Ishikawa (cell line): ENCODE measurements at regions not wholly inside any gene's neighbourhood (a gene's known extent, or its start where the extent isn't known, plus 50 kb on each side); places are given as distances from the start of the nearest gene placed in this dataset.

Experiments
- CEBPB ChIP-seq: IDR thresholded peaks from 2 replicates; pipeline ENCODE4 v1.6.1; 2012
- CREB1 ChIP-seq: IDR thresholded peaks from 2 replicates; pipeline ENCODE4 v1.6.1; 2012; ENCODE audit warnings: low read depth
- EGR1 ChIP-seq: IDR thresholded peaks from 2 replicates; pipeline ENCODE4 v1.6.1; 2012
- EP300 ChIP-seq: IDR thresholded peaks from 2 replicates; pipeline ENCODE4 v1.6.1; 2012; ENCODE audit warnings: borderline replicate concordance
- FOXM1 ChIP-seq: IDR thresholded peaks from 2 replicates; pipeline ENCODE4 v1.6.1; 2012; ENCODE audit warnings: low read depth, borderline replicate concordance
- NFIC ChIP-seq: IDR thresholded peaks from 2 replicates; pipeline ENCODE4 v1.6.1; 2012
- RAD21 ChIP-seq: IDR thresholded peaks from 2 replicates; pipeline ENCODE4 v1.6.1; 2012; ENCODE audit warnings: low read depth
- TAF1 ChIP-seq: IDR thresholded peaks from 2 replicates; pipeline ENCODE4 v1.6.1; 2012; ENCODE audit warnings: low read depth, mild to moderate bottlenecking
- TCF12 ChIP-seq: IDR thresholded peaks from 2 replicates; pipeline ENCODE4 v1.6.1; 2012; ENCODE audit warnings: low read depth
- TEAD4 ChIP-seq: IDR thresholded peaks from 2 replicates; pipeline ENCODE4 v1.6.1; 2012
- YY1 ChIP-seq: IDR thresholded peaks from 2 replicates; pipeline ENCODE4 v1.6.1; 2012; ENCODE audit warnings: low read depth
- ZBTB7A ChIP-seq: IDR thresholded peaks from 2 replicates; pipeline ENCODE4 v1.6.1; 2012; ENCODE audit warnings: low read depth
- TF ChIP-seq, protein P1 (sequence below): IDR thresholded peaks from 2 replicates; pipeline ENCODE4 v1.6.1; 2012
- TF ChIP-seq, protein P2 (sequence below): IDR thresholded peaks from 2 replicates; pipeline ENCODE4 v1.6.1; 2012; ENCODE audit warnings: low read depth, mild to moderate bottlenecking
- TF ChIP-seq, protein P3 (sequence below): IDR thresholded peaks from 2 replicates; pipeline ENCODE4 v1.6.1; 2012

DNA sequence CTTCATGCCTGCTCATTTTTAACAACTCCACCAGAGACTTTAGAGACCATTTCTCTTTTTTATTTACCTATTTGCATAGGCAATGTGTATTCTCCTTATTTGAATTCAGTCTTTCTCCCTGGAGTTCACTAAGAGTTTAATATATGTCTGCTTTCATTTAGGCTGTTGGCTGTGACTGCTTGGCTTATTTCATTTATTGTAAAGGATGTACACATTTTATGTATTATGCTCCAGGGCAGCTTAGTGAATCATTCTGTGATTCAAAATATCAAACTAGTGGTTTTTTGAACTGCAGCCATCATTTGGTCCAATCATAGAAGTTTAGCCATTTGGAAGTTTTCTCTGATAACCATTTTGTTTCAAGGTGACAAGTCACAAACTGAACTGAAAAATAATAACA lies 229.6 kb downstream of the LPIN1 start:
- TF ChIP-seq YY1, result no peak
- TF ChIP-seq EGR1, result no peak
- TF ChIP-seq NFIC, result no peak
- no peak for TF ChIP-seq TAF1
- no peak for TF ChIP-seq TCF12
- no peak for TF ChIP-seq CREB1
- TF ChIP-seq ZBTB7A, result no peak
- no peak for TF ChIP-seq EP300
- no peak for TF ChIP-seq RAD21
- TF ChIP-seq, protein P1, sequence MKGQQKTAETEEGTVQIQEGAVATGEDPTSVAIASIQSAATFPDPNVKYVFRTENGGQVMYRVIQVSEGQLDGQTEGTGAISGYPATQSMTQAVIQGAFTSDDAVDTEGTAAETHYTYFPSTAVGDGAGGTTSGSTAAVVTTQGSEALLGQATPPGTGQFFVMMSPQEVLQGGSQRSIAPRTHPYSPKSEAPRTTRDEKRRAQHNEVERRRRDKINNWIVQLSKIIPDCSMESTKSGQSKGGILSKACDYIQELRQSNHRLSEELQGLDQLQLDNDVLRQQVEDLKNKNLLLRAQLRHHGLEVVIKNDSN, result no peak

DNA sequence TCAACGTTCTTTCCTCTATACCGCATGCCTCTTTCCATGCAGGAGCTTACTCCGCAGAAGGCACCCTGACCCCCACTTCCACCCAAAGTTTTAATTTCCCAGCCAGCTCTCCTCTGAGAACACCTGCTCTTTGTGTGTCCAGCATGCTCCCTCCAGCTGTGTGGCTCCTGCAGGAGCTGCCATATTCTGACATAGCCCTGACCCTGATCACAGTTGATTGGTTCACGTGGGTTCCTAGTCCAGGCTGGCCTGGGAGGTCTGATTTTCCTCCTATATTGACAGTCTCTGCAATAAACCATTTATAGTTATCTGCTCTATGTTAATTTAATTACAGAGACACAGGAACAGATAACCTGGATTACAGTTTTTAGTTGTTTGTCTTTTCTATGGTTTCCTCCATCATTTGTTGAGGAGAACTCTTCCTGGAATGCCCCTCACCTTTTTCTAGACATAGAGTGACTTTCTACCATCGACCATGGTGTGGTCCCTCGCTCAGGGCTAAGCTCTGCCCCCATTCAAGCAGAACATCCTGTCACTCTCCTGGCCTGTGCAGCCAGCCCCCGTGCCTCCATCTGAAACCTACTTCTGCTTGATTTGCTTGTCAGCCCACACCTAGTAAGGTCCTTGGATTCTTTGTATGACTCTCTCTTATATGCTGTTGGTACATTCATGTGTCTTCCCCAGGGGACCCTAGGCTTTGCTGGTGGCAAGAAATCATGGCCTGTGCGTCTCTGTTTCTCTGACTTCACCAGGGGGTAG lies 231.5 kb downstream of the LPIN1 start:
- no peak for TF ChIP-seq RAD21
- TF ChIP-seq TCF12, result no peak
- TF ChIP-seq, protein P2, sequence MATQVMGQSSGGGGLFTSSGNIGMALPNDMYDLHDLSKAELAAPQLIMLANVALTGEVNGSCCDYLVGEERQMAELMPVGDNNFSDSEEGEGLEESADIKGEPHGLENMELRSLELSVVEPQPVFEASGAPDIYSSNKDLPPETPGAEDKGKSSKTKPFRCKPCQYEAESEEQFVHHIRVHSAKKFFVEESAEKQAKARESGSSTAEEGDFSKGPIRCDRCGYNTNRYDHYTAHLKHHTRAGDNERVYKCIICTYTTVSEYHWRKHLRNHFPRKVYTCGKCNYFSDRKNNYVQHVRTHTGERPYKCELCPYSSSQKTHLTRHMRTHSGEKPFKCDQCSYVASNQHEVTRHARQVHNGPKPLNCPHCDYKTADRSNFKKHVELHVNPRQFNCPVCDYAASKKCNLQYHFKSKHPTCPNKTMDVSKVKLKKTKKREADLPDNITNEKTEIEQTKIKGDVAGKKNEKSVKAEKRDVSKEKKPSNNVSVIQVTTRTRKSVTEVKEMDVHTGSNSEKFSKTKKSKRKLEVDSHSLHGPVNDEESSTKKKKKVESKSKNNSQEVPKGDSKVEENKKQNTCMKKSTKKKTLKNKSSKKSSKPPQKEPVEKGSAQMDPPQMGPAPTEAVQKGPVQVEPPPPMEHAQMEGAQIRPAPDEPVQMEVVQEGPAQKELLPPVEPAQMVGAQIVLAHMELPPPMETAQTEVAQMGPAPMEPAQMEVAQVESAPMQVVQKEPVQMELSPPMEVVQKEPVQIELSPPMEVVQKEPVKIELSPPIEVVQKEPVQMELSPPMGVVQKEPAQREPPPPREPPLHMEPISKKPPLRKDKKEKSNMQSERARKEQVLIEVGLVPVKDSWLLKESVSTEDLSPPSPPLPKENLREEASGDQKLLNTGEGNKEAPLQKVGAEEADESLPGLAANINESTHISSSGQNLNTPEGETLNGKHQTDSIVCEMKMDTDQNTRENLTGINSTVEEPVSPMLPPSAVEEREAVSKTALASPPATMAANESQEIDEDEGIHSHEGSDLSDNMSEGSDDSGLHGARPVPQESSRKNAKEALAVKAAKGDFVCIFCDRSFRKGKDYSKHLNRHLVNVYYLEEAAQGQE, result no peak
- TF ChIP-seq CREB1, result no peak
- no peak for TF ChIP-seq FOXM1
- TF ChIP-seq EP300, result no peak
- no peak for TF ChIP-seq YY1
- no peak for TF ChIP-seq EGR1
- no peak for TF ChIP-seq NFIC
- TF ChIP-seq, protein P3, sequence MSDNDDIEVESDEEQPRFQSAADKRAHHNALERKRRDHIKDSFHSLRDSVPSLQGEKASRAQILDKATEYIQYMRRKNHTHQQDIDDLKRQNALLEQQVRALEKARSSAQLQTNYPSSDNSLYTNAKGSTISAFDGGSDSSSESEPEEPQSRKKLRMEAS, result no peak
- no peak for TF ChIP-seq TEAD4
- no peak for TF ChIP-seq TAF1
- TF ChIP-seq ZBTB7A, result no peak
- TF ChIP-seq CEBPB, result no peak
- TF ChIP-seq, protein P1, result no peak

DNA sequence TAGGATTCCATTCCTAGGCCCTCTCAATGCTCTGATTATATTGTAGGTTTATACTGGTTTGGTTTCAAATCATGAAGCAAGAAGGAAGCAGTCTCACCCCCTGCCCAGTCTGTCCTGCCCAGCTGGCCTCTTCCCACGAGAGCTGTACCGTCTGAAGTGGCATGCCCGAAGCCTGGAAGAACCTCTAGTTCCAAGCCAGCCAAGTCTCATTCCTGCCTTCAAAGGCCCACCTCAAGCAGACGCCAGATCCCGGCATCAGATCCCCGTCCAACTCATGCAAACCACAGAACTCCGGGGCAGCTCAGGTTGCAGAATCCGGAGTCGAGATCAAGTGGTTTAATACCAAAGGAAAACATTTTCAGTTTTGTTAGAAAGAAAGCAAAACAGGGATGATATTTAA lies 234.4 kb downstream of the LPIN1 start:
- TF ChIP-seq TCF12 (no peak), CREB1 (no peak), ZBTB7A (no peak), EGR1 (no peak), YY1 (no peak), CEBPB (no peak), NFIC (no peak), TAF1 (no peak), TEAD4 (no peak), RAD21 (no peak), EP300 (no peak), FOXM1 (no peak)
- TF ChIP-seq, protein P3, result no peak
- TF ChIP-seq, protein P1, result no peak
- TF ChIP-seq, protein P2, result no peak

DNA sequence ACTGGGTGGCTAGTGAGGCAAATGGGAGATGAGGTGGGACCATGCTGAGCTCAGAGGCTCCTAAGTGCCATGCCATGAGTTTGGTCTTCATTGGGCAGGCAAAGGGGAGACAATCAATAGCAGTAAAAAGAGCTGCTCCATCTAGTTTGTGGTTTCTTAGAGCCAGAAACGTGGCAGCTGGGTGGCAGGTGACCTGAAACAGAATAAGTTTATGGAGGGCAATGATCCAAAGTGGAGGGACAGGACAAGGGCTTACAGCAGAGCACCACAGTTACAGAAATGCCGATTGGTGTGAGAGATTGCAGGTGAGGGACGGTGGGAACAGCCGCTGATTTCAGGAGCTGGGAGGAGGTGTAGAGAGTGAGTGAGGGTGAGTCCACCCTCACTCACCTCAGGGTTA lies 237.0 kb downstream of the LPIN1 start:
- no peak for TF ChIP-seq TEAD4

DNA sequence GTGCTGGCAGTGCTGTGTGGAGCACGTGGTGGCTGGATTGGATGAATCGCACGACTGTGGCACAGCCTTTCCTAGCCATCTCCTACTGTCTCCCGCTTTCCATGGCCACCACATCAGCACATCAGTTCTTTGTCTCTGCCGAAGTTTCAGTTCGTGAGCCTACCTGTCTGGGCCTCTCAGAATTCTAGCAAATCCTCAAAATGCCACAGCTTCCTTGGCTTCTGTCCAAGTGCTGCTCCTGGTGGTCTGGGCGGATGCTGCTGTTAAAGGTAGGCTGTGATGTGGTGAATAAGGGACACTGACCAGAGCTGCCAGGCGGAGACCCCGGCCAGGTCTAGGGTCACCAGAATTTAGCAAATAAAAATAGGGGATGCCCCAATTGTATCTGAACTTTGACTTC lies 237.4 kb downstream of the LPIN1 start:
- no peak for TF ChIP-seq RAD21
- TF ChIP-seq EGR1, result no peak
- TF ChIP-seq TCF12, result no peak
- TF ChIP-seq EP300, result no peak
- TF ChIP-seq, protein P3, result no peak
- no peak for TF ChIP-seq ZBTB7A
- TF ChIP-seq TAF1, result no peak
- TF ChIP-seq, protein P2, result no peak
- TF ChIP-seq YY1, result no peak
- TF ChIP-seq NFIC, result no peak
- TF ChIP-seq CREB1, result no peak
- TF ChIP-seq FOXM1, result no peak
- no peak for TF ChIP-seq CEBPB
- no peak for TF ChIP-seq TEAD4
- TF ChIP-seq, protein P1, result no peak
